SW480 (cell line): ENCODE measurements at regions not wholly inside any gene's neighbourhood (a gene's known extent, or its start where the extent isn't known, plus 50 kb on each side); places are given as distances from the start of the nearest gene placed in this dataset.
"Not testable (repeated sequence)": the region's sequence is repeated elsewhere in the genome, so short reads cannot be mapped to it uniquely, and the experiment has no call there.

ENCODE experiments used
- DNase-seq: peaks from one replicate; pipeline ENCODE4 v3.0.0-alpha.2; 2016; ENCODE audit warnings: low spot score

DNA sequence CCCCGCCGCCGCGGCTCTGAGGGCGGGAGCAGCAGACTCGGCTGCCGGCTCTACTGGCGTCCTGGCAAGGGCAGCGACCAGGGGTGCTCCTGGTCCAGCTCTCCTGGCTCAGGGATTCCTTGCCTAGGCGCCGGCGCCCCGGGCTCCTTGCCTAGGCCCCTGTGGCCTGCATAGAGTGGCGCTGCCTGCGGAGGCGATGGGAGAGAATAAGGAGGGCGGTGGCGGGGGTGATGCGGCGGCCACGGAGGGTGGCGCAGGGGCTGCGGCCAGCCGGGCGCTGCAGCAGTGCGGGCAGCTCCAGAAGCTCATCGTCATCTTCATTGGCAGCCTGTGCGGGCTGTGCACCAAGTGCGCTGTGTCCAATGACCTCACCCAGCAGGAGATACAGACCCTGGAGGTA is 136.6 kb upstream of the TP53TG3D start:
- DNase-seq: not testable (repeated sequence)

DNA sequence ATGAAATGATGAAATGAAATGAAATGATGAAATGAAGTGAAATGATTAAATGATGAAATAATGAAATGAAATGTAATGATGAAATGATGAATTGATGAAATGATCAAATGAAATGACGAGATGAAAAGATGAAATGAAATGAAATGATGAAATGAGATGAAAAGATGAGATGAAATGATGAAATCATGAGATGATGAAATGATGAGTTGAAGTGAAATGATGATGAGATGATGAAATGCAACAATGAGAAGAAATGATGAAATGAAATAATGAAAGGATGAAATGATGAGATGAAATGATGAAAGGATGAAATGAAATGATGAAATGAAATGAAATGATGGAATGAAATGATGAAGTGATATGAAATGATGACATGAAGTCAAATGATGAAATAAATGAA is 132.7 kb upstream of the TP53TG3D start:
- DNase-seq: not testable (repeated sequence)

DNA sequence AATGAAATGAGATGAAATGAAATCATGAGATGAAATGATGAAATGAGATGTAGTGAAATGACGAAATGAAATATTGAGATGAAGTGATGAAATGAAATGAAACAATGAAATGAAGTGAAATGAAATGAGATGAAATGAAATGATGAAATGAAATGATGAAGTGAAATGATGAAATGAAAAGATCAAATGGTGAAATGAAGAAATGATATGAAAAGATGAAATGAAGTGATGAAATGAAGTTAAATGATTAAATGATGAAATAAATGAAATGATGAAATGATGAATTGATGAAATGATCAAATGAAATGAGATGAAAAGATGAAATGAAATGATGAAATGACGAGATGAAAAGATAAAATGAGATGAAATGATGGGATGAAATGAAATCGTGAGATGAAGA is 132.3 kb upstream of the TP53TG3D start:
- not testable (repeated sequence) for DNase-seq

DNA sequence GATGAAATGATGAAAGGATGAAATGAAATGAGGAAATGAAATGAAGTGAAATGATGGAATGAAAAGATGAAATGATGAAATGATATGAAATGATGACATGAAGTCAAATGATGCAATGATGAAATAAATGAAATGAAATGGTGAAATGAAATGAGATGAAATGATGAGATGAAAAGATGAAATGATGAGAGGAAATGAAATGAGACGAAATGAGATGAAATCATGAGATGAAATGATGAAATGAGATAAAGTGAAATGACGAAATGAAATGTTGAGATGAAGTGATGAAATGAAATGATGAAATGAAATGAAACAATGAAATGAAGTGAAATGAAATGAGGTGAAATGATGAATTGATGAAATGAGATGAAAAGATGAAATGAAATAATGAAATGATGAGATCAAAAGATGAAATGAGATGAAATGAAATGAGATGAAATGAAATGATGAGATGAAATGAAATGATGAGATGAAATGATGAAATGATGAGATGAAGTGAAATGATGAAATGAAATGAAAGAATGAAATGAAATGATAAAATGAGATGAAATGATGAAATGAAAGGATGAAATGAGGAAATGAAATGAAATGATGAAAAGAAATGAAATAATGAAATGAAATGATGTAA is 131.7 kb upstream of the TP53TG3D start:
- not testable (repeated sequence) for DNase-seq

DNA sequence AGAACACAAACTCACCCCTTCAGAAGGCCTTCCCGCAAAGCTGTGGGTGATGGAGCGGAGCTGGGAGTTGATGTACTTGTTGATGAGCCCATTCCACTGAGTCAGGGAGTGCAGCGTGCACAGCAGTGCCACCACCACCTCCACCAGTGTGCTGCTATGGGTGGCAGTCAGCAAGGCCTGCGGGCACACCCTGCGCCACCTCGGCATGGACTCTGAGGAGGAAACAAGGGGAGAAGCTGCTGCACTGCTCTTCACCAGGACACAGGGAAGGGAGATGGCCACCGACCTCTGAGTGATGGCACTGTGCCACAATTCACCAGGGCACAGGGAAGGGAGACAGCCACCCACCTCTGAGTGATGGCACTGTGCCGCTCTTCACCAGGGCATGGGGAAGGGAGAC is 100.7 kb upstream of the TP53TG3D start:
- not testable (repeated sequence) for DNase-seq

DNA sequence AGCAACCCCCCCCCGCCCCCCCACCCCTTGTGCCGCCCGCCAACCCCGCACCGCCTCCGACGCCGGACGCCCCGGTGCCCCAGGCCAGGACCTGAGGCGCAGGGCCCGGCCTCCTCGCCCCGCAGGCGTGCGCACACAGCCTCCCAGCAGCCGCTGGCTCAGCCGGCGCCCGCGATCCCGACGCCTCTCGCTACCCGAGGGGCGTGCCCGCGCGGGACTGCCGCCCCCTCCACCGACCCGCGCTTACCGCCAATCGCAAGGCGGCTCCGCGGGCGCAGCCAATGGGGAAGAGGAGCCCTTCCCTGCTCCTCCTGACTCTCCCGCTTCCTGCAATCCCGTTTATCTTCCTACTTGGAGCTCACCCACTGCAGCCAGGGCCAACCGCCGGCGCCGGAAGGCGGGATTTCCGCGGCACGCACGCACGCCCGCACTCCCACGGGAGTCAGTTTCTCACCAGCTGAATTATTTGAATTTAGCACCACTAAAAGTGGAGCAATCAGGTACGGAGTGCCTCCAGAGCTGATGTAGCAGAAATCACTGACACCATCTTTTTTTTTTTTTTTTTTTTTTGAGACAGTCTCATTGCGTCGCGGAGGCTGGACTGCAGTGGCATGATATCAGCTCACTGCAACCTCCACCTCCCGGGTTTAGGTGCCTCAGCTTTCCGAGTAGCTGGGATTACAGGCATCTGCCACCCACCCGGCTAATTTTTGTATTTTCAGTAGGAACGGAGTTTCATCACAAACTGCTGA is 65.0 kb upstream of the TP53TG3D start:
- DNase-seq: not testable (repeated sequence)

DNA sequence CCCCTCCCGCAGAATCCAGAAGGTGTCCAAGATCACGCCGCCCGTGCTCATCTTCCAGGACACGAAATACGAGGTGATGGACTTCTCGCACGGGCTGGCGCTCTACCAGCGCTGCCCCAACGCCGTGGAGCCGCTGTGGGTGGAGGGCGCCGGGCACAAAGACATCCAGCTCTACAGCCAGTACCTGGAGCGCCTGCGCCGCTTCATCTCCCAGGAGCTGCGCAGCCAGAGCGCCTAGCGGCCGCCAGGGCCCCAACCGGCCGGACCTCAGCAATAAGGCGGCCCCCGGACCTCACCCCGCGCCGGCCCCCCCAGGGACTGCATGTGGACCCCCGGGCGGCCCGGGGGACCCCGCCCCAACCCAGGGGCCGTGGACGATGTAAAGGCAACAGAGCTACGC is 50.5 kb upstream of the TP53TG3D start:
- DNase-seq: not testable (repeated sequence)
